ENCODE measurements at regions not wholly inside any gene's neighbourhood (a gene's known extent, or its start where the extent isn't known, plus 50 kb on each side); places are given as distances from the start of the nearest gene placed in this dataset.

GRCh38 chr2:144280009-144280408, 239.9 kb downstream of the ZEB2 start:
- DNase-seq, result no peak

- no peak for DNase-seq
Observed at GRCh38 chr2:144279165-144279564, 240.8 kb downstream of the ZEB2 start.

- DNase-seq, result no peak
Observed at GRCh38 chr2:144277622-144278354, 242.1 kb downstream of the ZEB2 start.

- no peak for DNase-seq
Observed at GRCh38 chr2:144275340-144275739, 244.6 kb downstream of the ZEB2 start.

GRCh38 chr2:144274131-144274530, 245.8 kb downstream of the ZEB2 start:
- no peak for DNase-seq

- DNase-seq, result no peak
Observed at GRCh38 chr2:144270951-144271350, 249.0 kb downstream of the ZEB2 start.

GRCh38 chr2:144268036-144268678, 251.8 kb downstream of the ZEB2 start:
- no peak for DNase-seq

DNA sequence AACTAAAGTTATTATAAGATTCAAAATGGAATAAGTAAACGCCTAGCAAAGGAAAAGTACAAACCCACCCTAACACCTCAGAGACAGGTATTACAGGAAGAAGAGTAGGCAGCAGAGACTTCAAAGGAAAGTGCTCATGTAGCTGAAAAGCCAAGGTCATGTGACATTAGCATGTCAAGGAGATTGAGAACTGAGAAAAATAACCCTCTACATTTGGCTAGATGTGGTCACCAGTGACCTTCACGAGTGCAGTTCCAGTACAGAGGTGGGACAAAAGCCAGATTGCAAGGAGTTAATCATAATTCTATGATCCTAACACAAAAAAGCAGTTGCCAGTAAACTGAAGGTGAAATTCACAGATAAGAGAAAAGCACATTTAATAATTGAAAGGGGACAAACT, 252.7 kb downstream of the ZEB2 start:
- DNase-seq, result peak; percentile 8

- DNase-seq, result no peak
Observed at GRCh38 chr2:144265654-144266053, 254.3 kb downstream of the ZEB2 start.

DNA sequence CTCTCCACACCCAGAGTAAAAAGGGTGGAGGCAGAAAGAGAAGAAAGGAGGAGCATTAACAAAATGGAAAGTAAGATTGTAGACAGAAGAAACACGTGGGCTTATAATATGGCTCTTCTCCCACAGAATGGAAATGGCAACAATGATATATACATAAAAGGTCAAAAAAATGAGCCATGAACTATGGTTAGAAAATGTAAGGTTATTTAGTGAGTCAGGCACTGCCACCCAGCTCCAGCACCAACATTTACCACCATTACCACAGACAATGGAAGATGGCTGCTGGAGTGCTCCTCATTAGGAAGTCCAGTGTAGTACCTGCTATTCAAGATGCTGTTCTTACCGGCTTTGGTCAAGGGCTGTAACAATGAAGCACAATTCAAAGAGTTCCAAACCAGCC, 258.0 kb downstream of the ZEB2 start:
- DNase-seq, result peak; percentile 26

- no peak for DNase-seq
Observed at GRCh38 chr2:144261336-144261735, 258.6 kb downstream of the ZEB2 start.

DNA sequence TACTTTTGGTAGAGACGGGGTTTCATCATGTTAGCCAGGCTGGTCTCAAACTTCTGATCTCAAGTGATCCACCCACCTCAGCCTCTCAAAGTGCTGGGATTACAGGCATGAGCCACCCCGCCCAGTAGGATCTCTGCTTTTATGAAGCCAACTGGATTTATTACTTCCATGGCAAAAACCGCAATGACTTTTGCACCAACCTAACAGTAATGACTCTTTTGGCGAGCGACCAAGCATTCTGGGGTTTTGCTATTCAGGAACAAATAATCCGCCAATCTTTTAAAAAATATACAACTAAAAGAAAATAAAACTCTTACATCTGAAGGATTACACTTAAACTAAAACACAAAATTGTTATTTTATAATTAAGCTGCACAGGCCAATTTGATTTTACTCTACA, 260.6 kb downstream of the ZEB2 start:
- no peak for DNase-seq

GRCh38 chr2:144258154-144258553, 261.8 kb downstream of the ZEB2 start:
- DNase-seq, result no peak

DNA sequence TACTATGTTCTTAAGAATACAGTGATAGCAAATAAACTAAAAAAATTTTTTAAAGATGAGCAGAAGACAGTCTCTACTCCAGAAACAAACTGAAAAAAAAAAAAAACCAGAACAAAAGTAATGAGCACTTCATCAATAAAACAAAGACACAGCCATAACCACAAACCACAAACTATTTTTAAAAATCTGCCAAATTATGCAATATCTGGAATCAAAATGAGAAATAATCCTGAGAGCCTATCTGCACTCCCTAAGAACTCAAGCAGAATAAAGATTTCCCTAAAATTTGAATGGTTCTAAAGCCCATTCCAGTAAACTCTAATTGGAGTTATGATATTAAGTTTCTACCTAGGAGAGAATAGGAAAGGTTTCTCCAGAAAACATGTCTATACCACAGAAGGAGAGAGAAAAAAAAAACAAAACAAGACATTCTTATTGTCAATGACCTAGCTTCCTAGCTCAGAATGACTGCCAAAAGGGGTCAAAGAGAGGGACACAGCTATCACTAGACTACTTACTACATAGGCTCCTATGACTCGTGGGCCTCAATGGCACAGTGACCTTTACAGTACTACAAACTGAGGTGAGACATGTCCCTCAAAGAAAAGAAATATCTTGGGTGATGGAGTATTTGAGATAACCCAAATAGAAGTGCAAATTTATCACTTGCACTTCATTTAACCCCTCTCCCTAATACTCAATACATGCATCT, 262.8 kb downstream of the ZEB2 start:
- no peak for DNase-seq

DNA sequence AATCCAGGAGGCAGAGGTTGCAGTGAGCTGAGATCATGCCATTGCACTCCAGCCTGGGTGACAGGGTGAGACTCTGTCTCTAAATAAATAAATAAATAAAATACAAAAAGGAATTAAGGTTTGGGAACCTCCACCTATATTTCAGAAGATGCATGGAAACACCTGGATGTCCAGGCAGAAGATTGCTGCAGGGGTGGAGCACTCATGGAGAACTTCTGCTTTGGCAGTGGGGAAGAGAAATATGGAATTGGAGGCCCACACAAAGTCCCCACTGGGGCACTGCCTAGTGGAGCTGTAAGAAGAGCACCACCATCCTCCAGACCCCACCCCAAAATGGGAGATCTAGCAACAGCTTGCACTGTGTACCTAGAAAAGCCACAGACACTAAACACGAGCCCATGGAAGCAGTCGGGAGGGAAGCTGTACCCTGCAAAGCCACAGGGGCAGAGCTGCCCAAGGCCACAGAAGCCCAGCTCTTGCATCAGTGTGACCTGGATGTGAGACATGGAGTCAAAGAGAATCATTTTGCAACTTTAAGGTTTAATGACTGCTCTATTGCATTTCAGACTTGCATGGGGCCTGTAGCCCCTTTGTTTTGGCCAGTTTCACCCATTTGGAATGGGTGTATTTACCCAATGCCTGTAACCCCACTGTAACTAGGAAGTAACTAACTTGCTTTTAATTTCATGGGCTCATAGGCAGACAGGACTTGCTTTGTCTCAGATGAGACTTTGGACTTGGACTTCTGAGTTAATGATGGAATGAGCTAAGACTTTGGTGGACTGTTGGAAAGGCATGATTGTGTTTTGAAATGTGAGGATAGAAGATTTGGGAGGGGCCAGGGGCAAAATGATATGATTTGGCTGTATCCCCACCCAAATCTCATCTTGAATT, 265.3 kb downstream of the ZEB2 start:
- no peak for DNase-seq

DNA sequence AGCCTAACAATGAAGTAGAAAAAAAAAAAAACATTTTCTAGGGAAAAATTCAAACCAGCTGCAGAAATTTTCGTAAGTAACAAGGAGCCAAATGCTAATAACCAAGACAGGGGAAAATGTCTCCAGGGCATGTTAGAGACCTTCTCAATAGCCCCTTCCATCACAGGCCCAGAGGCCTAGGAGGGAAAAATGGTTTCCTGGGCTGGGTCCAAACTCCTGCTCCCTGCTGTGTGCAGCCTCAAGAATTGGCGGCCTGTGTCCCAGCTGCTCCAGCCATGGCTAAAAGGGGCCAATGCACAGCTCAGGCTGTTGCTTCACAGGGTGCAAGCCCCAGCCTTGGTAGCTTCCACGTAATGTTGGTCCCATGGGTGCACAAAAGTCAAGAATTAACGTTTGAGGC, 266.2 kb downstream of the ZEB2 start:
- no peak for DNase-seq

DNA sequence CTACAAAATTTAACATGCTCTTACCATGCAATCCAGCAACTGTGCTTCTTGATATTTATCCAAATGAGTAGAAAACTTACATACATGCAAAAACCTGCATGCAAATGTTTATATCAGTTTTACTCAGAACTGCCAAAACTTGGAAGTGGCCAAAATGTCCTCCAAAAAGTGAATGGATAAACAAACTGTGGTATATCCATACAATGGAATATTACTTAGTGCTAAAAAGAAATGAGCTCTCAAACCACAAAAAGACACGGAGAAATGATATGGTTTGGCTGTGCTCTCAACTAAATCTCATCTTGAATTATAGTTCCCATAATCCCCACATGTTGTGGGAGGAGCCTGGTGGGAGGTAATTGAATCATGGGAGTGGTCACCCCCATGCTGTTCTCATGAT, 267.2 kb downstream of the ZEB2 start:
- DNase-seq, result no peak

DNA sequence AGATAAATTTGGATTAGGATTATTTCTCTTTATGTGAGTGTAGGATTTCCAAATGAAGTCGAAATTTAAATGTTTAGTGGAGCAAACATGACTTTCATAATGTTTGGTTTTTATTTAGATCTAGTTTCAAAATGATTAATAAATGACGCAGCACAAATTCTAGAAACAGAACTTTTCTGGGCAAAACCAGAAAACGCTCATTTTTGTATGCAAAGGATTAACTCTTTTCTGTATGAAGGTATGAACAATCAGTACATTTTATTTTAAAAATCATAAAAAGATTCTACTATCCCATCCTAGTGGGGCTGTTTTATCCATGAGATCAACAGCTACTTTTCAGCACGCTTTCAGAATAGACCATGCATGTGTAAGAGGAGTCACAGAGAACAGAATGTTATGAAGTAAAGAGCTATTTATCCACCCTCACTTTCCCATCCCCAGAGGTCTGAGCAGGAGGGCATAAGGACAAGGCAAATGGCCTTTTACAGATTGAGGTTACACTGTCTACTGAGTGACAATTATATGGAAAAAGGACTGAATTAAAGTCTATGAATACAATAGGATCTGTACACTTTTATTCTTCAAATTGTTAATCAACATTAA, 270.8 kb downstream of the ZEB2 start:
- no peak for DNase-seq

GRCh38 chr2:144248350-144249034, 271.4 kb downstream of the ZEB2 start:
- no peak for DNase-seq

GRCh38 chr2:144244938-144245337, 275.0 kb downstream of the ZEB2 start:
- DNase-seq, result no peak

DNA sequence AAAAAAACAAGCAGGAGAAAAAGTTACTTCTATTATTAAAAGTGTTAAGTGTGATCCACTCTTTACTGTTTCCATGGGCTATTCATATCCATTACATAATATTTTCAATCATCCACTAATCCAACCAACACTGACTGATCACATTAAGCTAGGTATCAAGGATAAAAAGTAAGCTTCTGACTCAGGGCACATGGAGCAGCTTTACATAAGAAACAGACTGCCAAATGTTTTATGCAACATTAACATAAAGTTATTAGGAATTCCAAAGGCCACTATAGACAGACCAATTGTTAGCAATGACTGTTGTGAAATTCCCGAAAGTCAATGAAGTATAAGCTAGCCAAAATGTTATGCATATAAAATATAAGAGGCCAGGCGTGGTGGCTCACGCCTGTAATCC, 277.6 kb downstream of the ZEB2 start:
- DNase-seq, result no peak

- DNase-seq, result no peak
Observed at GRCh38 chr2:144241801-144242200, 278.1 kb downstream of the ZEB2 start.
